HFFc6 (cell line): ENCODE measurements at regions not wholly inside any gene's neighbourhood (a gene's known extent, or its start where the extent isn't known, plus 50 kb on each side); places are given as distances from the start of the nearest gene placed in this dataset.

ENCODE experiments used
- DNase-seq: peaks from one replicate; pipeline ENCODE4 v3.0.0-alpha.2; 2018
- H3K27ac Mint-ChIP-seq: 2 replicates; pipeline ENCODE4 v1.8.0; 2020; ENCODE audit warnings: mild to moderate bottlenecking, mixed read lengths
- H3K27me3 Mint-ChIP-seq: 2 replicates; pipeline ENCODE4 v1.8.0; 2021; ENCODE audit warnings: mild to moderate bottlenecking, moderate library complexity, mixed read lengths; ENCODE audit not compliant: insufficient read depth
- H3K36me3 Mint-ChIP-seq: 2 replicates; pipeline ENCODE4 v1.8.0; 2021; ENCODE audit warnings: low read depth, mixed read lengths
- H3K4me1 Mint-ChIP-seq: 2 replicates; pipeline ENCODE4 v1.8.0; 2020; ENCODE audit warnings: low read depth, mixed read lengths
- H3K4me3 Mint-ChIP-seq: 2 replicates; pipeline ENCODE4 v1.8.0; 2020; ENCODE audit warnings: mild to moderate bottlenecking, moderate library complexity, mixed read lengths
- H3K9me3 Mint-ChIP-seq: 2 replicates; pipeline ENCODE4 v1.8.0; 2020; ENCODE audit warnings: mild to moderate bottlenecking, mixed read lengths
- TF ChIP-seq, protein P1 (sequence below): fragments of 200-600 bp; sonication (generic); IDR thresholded peaks from 2 replicates; pipeline ENCODE4 v1.5.0; 2021; ENCODE audit warnings: antibody characterized with exemption, mild to moderate bottlenecking

DNA sequence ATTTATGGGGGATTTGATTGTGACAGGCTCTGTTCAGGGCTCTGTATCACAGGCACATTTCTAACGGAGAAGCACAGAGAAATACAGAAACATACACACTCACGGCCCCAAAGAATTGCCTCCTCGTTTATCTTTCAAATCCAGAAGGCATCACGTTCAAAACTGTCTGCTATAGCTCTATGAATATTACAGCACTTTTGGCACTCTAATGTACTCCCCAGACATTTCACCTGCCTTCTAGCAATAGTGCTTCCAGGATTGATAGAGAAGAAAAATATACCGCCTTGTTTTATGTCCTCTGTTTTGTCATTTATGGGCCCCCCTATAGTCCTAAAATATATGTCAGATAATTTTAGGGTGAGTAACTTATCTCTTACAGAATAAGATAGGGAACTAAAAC lies 947.5 kb downstream of the ANKRD7 start:
- Mint-ChIP-seq H3K4me1 (no peaks in the 10 kb centered on the region), H3K27me3 (no peaks in the 10 kb centered on the region; the same call in 1 of the 2 replicates), H3K9me3 (peaks cover 31% of the 10 kb centered on the region), H3K4me3 (no peak overlapping the region), H3K27ac (no peak overlapping the region), H3K36me3 (no peaks in the 10 kb centered on the region)
- DNase-seq: no peak
- TF ChIP-seq, protein P1, sequence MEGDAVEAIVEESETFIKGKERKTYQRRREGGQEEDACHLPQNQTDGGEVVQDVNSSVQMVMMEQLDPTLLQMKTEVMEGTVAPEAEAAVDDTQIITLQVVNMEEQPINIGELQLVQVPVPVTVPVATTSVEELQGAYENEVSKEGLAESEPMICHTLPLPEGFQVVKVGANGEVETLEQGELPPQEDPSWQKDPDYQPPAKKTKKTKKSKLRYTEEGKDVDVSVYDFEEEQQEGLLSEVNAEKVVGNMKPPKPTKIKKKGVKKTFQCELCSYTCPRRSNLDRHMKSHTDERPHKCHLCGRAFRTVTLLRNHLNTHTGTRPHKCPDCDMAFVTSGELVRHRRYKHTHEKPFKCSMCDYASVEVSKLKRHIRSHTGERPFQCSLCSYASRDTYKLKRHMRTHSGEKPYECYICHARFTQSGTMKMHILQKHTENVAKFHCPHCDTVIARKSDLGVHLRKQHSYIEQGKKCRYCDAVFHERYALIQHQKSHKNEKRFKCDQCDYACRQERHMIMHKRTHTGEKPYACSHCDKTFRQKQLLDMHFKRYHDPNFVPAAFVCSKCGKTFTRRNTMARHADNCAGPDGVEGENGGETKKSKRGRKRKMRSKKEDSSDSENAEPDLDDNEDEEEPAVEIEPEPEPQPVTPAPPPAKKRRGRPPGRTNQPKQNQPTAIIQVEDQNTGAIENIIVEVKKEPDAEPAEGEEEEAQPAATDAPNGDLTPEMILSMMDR: no peak

DNA sequence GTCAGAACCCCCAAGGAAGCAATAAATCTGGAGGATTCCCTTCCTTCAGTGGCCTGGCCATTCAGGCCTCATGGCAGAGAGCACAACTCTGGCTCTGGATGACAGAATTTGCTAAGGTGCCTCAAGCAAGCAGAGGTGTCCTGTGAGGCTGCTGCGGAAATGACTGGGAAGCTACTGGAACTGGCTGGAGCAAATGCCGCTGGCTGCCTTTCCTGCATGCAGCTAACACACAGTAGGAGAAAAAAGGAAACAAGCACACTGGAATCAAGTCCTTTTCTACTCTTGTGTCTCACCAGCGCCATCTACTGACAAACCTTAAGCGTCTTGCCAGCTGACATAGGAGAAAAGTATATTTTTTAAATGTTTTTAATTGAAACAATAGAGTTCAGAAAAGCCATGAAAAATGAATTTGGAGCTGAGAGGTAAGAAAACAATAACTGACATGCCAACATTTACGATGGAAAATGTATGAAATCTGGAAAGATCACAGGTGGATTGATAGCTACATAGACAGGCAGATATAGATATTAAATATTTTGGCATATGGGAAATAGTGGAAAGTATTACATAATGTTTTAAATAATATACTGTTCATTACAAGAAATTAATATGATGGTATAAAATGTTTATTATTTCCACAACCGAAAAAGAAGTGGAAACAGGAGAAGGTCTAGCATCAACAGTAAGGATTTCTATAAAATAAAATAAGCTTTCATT lies 951.6 kb downstream of the ANKRD7 start:
- Mint-ChIP-seq H3K36me3 (no peaks in the 10 kb centered on the region), H3K9me3 (peaks cover 10% of the 10 kb centered on the region), H3K4me3 (no peak overlapping the region), H3K4me1 (no peaks in the 10 kb centered on the region), H3K27ac (no peak overlapping the region), H3K27me3 (no peaks in the 10 kb centered on the region; the same call in 1 of the 2 replicates)
- peak; percentile 36 for DNase-seq
- TF ChIP-seq, protein P1: peak; percentile 74

DNA sequence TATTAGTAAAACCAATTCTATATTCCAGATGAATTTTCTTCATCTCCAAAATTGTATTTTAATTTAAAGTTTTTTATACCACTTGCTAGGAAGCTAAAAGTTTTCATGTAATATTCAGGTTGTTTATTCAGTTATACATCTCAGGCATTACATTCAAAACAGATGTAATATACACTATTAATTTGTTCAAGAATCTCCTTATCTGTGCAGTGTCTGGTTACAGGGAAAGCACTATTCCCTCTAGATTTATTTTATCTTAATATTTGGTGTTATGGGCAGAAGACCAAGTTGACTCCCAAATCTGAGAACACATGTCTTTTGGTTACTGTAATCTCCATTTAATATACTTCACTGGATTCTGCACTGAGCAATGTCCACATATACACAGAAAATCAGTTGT lies 953.4 kb downstream of the ANKRD7 start:
- Mint-ChIP-seq H3K4me1 (no peaks in the 10 kb centered on the region), H3K4me3 (no peak overlapping the region), H3K27me3 (no peaks in the 10 kb centered on the region; the same call in 1 of the 2 replicates), H3K27ac (no peak overlapping the region), H3K36me3 (no peaks in the 10 kb centered on the region), H3K9me3 (peaks cover 11% of the 10 kb centered on the region)
- no peak for DNase-seq
- TF ChIP-seq, protein P1: no peak

DNA sequence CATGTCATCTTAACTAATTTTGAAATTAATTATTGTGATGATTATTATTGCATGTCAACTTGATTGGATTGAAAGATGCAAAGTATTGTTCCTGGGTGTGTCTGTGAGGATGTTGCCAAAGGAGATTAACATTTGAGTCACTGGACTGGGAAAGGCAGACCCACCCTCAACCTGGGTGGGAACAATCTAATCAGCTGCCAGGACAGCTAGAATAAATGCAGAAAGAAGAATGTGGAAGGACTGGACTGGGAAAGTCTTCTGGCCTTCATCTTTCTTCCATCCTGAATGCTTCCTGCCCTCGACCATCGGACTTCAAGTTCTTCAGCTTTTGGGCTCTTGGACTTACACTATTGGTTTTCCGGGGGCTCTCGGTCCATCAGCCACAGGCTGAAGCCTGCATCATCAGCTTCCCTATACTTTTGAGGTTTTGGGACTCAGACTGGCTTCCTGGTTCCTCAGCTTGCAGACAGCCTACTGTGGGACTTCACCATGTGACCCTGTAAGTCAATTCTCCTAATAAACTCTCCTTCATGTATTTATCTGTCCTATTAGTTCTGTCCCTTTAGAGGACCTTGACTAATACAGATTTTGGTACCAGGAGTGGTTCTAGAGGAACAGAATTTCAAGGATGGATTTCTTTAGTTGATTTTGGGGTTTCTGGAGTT lies 959.8 kb downstream of the ANKRD7 start:
- no peak for DNase-seq
- H3K27ac Mint-ChIP-seq: no peak overlapping the region
- H3K4me3 Mint-ChIP-seq: no peak overlapping the region
- H3K9me3 Mint-ChIP-seq: peaks cover 31% of the 10 kb centered on the region
- H3K36me3 Mint-ChIP-seq: peaks cover 4% of the 10 kb centered on the region; the same call in 1 of the 2 replicates
- TF ChIP-seq, protein P1: no peak
- H3K4me1 Mint-ChIP-seq: no peaks in the 10 kb centered on the region
- no peaks in the 10 kb centered on the region; the same call in 1 of the 2 replicates for H3K27me3 Mint-ChIP-seq

DNA sequence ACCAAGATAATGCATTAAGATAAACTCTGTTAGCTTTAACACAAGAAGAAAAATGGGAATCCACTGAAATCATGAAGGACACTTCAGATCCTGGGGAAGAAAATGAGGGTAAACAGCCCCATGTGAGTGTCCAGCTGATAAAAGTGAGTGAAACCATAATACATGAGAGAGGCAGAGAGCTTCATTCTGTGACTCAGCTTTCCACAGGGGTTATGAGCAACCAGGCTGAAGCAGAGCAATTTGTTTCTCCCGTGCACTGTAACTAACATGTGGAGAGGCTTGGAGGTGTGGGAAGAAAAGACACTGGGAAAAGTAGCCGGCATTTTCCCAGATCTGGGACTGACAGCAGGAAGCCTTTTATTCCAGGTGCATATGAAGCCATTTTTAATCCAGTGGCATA lies 971.7 kb downstream of the ANKRD7 start:
- Mint-ChIP-seq H3K9me3 (peaks cover 5% of the 10 kb centered on the region), H3K27ac (no peak overlapping the region)

More for the DNA sequence above, 971.7 kb downstream of the ANKRD7 start:
- no peaks in the 10 kb centered on the region for H3K4me1 Mint-ChIP-seq
- H3K27me3 Mint-ChIP-seq: no peaks in the 10 kb centered on the region
- H3K36me3 Mint-ChIP-seq: no peaks in the 10 kb centered on the region
- TF ChIP-seq, protein P1: no peak
- no peak for DNase-seq
- H3K4me3 Mint-ChIP-seq: no peak overlapping the region
